LoVo (cell line): ENCODE measurements at regions not wholly inside any gene's neighbourhood (a gene's known extent, or its start where the extent isn't known, plus 50 kb on each side); places are given as distances from the start of the nearest gene placed in this dataset.
"Not testable (repeated sequence)": the region's sequence is repeated elsewhere in the genome, so short reads cannot be mapped to it uniquely, and the experiment has no call there.

Experiments used
- DNase-seq: peaks from one replicate; pipeline ENCODE4 v3.0.0-alpha.2; 2016; ENCODE audit warnings: low spot score

GRCh38 chr1:174105086-174105485, 54.2 kb upstream of the RABGAP1L start:
- no peak for DNase-seq

GRCh38 chr1:174103766-174104165, 55.6 kb upstream of the RABGAP1L start:
- no peak for DNase-seq

- not testable (repeated sequence) for DNase-seq
Measured at GRCh38 chr1:174101976-174102375, 57.3 kb upstream of the RABGAP1L start.

GRCh38 chr1:174097426-174097825, 61.9 kb upstream of the RABGAP1L start:
- no peak for DNase-seq

- not testable (repeated sequence) for DNase-seq
Measured at GRCh38 chr1:174093789-174094188, 65.5 kb upstream of the RABGAP1L start.

GRCh38 chr1:174090471-174090870, 68.3 kb upstream of the RC3H1 start:
- DNase-seq = no peak

GRCh38 chr1:174080819-174081218, 58.7 kb upstream of the RC3H1 start:
- DNase-seq = no peak

GRCh38 chr1:174079796-174080195, 57.6 kb upstream of the RC3H1 start:
- DNase-seq = no peak

- not testable (repeated sequence) for DNase-seq
Measured at GRCh38 chr1:174078916-174079315, 56.8 kb upstream of the RC3H1 start.

- no peak for DNase-seq
Measured at GRCh38 chr1:174077749-174078490, 55.8 kb upstream of the RC3H1 start.

- no peak for DNase-seq
Measured at GRCh38 chr1:174075245-174075692, 53.1 kb upstream of the RC3H1 start.

GRCh38 chr1:174074757-174075156, 52.6 kb upstream of the RC3H1 start:
- DNase-seq = peak; percentile 7

- no peak for DNase-seq
Measured at GRCh38 chr1:174072581-174072980, 50.4 kb upstream of the RC3H1 start.
